HG03135 (cell line): ENCODE measurements at regions not wholly inside any gene's neighbourhood (a gene's known extent, or its start where the extent isn't known, plus 50 kb on each side); places are given as distances from the start of the nearest gene placed in this dataset.
"Not testable (repeated sequence)": the region's sequence is repeated elsewhere in the genome, so short reads cannot be mapped to it uniquely, and the experiment has no call there.

Experiments
- ATAC-seq: cut with Tn5 transposase; IDR thresholded peaks from one replicate; pipeline ENCODE4 v1.9.1; 2021; ENCODE audit warnings: mild to moderate bottlenecking, moderate library complexity; ENCODE audit not compliant: unreplicated experiment

DNA sequence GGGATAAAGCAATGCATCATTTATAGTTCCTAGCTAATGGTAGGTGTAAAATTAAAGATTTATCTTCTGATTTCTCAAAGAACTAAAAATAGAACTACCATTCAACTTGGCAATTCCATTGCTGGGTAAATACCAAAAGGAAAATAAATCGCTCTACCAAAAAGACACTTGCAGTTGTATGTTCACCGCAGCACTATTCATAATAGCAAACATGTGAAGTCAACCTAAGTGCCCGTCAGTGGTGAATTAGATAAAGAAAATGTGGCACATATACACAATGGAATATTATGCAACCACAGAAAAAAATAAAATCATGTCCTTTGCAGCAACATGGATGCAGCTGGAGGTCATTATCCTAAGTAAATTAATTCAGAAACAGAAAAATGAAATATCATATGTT, 192.8 kb upstream of the ADRA1D start:
- ATAC-seq, result no peak

DNA sequence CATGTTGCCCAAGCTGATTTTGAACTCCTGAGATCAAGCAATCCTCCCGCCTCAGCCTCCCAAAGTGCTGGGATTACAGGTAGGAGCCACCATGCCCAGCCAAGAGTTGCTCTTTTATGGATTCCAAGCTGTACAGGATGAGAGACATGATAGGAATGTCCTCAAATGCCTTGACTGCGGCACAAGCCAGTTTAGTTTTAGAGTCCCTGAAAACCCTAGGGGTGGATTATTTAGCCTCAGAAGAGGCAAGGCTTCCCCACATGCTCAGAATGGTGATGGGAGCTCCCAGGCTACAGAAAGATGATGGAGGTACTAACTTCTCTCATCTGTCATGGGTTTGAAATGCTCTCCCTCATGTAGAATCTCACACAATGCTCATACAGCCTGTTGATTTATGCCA, 192.1 kb upstream of the ADRA1D start:
- ATAC-seq, result no peak

DNA sequence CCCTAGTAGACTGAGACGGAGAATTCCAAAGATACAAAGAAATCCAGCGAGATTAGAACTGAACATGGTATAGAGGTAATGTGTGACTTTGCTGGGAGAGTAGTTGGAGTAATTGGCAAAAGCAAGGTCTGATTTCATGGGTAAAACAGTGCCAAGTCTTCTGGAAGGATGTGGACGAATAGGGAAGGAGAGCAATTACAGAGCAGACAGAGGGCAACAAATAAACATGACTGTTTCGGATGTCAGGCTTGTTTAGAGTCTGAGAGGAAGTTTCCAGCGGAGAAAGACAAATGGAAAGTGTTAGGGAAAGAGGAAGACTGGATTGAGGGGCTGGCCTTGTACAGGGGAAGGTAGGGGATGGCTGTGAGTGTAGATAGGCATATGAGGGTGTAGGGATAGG, 190.4 kb upstream of the ADRA1D start:
- no peak for ATAC-seq

DNA sequence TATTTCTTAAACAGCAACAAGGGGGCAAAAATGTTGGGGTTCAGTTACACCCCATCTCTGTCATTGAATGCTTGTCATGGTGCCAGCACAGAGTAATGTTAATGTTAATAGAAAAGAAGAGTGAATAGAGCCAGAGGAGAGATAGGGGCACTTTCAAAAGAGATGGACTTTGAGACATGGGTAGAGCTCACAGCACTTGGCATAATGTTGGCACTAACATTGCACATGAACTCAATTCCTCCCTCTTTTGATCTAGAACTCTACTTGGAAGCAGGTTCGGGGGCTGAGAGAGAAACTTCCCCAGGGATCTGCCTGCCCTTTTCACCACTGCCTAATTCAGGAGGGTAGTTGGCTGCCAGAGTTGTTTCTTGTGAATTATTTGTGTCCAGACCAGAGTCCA, 188.0 kb upstream of the ADRA1D start:
- ATAC-seq, result no peak

DNA sequence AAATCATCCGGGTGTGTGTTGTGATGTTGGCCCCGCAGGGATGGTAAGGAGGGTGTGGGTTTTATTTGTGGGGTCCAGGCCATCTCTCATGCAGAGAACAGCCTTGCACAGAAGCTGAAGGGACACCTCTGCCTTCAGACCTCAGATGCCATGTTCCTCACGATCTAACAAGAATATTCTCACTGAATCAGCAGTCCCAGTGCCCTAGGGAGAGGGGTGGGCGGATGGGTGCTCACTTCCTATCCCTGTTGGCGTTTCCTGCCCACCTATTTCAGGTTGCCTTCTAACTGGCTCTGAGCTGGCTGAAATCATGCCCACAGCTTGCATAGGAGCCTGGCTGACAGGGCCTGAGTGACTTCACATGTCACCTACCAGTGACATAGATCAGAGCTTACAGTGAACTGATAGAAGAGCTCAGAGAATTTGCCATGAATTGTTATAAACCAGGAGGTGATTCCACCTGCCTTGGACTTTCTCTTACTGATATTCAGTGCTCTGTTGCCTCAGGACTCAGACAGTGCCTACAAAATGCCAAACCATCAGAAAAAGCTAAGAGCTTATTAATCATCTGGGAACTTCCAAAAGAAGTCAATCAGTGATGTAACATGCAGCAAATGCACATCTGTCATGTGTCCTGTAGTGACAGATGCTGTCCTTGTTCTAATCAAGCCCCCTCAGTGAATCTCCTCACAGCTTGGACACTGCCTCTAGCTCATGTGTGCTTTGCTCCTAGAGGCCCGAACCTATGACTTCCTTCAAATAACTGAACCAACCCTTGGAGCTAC, 186.8 kb upstream of the ADRA1D start:
- ATAC-seq, result no peak

DNA sequence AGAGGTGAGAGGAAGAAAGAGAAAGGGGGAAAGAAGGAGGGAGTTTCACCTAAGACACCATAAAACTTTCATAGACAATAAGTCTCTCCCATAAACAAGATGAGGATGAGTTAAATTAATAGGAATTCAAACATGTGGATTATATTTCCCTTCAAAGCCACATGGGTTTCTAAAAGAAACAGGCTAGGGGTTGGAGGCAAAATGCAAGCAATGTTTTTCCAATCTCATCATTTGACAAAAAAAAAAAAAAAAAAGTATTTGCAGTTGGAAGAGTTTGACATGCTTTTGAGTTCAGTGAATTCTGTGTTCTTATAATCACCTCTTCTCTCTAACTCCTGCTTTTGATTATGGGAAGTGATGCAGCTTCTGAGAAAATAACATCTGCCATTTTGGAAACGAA, 186.1 kb upstream of the ADRA1D start:
- no peak for ATAC-seq

DNA sequence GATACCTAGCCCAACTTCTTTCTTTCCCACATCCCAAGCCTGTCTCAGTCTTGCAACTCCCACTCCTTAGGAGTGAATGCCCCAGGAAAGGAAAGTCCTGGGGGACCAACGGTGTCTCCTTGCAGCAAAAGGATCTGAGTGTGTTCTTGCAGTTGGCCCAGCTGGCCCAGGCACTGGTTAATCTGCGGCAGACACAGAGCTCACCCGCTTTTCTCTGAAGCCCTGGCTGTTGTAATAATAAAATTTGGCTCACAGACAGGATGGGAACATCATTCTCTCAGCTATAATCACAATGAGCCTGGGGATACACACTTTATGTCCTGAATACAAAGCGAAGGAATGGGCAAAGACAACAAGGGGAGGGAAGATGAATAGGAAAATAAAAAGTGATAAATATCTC, 185.6 kb upstream of the ADRA1D start:
- ATAC-seq, result no peak

DNA sequence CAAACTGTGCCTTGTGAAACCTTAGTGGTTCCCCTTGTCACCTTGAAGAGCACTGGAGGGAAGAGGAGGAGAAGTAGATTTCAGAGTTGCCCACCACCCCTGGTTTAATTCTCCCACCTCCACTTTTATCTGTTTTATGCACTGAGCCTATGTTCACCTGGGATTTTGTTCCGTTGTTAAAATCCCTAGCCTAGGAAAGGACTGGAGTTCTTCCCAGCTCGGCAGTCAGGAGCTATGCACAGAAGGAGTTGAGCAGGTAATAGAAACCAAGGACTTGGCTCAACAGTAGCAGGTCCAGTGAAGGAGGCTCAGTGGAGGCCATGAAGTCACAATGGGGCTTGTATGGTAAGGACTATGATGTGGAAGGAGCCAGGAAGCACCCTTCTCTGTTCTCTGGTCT, 182.4 kb upstream of the ADRA1D start:
- ATAC-seq, result no peak

DNA sequence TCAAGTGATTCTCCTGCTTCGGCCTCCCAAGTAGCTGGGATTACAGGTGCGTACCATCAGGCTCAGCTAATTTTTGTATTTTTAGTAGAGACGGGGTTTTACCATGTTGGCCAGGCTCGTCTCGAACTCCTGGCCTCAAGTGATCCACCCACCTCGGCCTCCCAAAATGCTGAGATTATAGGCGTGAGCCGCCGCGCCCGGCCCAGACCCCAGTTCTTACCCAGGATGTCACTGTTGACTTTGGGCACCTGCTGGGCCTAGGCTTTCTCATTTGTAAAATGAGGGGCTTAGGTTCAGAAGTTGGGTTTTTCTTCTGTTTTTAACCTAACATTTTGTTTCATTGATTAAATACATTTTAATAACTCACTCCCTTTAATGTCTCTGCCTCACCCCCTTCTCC, 181.7 kb upstream of the ADRA1D start:
- not testable (repeated sequence) for ATAC-seq

DNA sequence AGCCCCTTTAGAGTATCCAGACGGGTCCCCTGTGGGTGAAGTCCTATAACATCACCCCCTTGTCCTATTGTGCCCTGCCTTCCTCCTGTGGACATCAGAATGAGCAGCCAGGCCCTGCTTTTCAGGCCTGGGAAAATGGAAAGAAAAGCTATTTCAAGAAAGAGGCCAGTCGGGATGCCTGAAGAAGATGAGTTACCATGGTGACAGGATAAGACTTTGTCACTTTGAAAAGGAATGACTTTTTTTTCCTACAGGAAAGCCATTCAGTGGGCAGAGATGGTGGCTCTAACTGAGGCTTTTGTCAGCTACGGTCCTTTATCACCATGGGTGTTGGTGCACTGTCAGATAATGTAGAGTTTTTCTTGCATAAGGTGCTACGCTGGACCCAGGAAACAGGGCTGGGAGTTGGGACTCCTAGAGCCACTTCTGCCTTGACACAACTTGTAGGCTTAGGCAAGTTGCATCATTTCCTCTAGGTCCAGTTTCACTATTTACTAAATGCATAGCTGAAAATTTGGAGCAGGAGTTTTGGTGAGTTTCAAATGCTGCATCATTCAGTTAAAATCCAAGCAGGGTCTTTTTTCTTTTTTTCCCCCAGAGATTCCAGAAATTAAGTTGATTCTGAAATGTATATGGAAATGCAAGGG, 179.0 kb upstream of the ADRA1D start:
- ATAC-seq, result no peak

DNA sequence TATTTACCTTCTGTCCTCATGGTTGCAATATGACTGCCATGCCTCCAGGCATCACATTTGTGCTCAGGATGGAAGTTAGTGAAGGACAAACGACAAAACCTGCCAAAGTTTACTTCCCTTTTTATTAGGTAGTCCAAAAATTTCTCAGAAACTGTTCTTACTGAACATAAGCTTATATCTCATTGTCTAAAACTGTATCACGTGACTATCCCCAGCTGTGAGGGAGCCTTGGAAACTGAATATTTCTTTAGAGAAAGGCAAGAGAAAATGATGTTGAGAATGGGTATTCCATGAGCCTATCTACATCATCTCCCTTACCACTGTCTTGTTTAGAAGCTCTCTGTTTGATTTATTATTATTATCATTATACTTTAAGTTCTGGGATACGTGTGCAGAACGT, 169.1 kb upstream of the ADRA1D start:
- no peak for ATAC-seq

DNA sequence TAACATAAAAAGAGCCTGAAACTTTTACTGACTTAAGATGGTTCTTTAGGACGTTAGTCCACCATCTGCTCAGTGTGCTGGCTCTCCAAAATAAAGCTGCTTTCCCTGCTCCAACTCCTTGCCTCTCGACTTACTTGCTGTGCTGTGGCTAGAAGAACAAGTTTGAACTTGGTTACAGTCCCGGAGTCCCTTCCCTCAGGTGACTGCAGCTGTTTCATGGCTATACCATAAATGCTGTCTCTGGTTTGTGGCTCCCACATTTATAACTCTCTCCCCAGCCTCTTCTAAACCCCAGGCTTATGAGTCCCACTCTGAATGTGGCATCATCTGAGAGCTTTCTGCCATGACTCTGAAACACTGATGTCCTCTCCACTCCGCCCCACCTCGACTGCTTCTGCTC, 166.2 kb upstream of the ADRA1D start:
- ATAC-seq, result no peak

DNA sequence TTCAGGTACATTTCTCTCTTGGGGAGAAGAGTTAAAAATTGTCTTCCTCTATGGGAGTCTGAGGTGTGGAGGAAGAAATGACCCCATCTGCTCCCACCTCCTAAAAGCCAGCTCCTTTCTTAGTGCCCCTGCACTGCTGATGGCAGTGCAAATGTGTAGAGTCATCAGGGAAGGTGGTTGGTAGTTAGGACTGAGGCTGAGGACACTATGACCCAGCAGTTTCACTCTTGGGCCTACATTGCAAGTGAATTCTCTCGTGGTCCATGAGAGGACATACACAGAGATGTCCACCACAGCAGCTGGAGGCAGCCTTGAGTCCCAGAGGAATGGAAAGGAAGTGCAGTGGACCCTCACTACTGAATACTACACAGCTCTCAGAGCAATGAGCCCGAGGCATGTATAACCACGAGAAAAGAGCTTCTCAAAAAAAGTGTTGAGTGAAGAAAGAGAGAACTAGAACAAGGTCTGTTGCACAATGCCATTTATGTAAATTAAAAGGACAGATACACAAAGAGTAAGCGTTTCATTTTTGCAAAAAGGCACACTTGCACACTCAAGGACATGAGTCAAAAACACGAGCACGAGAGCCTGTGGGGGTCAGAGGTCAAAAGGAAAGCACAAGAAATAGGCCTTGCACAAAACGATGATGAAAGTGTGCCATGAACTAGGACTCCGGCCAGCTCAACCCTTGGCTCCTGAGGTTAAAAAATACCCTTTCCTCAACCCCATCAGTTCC, 164.4 kb upstream of the ADRA1D start:
- ATAC-seq, result no peak

DNA sequence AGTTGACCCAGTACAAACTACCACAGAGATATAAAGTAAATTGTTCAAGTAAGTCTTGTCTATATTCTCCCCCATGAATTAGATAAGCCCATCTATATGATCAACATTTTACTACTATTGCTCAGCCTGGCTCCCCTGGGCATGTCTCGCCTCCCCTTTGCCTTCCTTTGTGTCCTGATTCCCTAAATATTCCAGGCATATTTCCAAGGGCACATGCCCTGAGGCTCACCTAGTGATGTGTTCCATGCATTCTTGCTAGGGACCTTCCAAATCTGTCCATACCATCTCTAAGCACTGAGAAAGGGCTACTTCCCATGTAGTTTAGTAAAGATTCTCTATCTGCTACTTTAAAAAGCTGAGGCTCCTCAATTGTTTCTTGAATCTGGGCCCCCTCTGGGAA, 163.1 kb upstream of the ADRA1D start:
- no peak for ATAC-seq

DNA sequence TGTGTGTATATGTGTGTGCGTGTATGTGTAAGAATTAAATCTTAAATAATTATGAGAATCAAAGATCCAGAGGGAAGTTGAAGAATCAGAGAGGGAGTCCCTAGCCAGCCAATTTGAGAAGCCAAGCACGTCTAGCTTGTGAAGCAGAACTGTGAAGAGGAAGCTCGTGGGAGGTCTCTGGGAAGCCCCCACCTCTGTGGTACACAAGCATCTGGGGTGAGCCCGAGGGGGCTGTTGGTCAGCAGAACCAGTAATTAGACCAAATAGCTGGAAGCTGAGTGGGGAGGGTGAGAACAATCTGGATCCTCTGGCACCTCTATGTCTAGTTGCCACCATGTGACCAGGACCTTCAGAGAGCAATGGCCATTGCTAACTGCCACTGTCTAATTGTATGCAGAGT, 162.7 kb upstream of the ADRA1D start:
- no peak for ATAC-seq

DNA sequence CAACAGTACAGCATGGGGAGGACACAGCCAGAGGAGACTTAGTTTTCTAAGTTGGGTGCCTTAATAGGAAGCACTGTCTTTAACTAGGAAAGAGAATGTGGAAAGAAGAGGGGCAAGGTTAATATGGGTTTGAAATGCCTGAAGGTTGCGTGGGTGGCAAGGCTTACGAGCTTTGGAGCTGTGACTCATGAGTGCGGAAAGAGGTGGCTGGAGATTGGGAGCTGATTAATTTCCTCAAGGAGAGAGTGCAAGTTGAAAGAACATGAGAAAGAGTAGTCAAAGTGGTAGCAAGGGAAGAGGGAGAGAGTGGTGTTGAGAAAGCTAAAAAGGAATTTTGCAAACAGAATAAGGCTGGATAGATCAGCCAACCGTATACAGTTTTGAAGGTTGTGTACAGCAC, 157.5 kb upstream of the ADRA1D start:
- ATAC-seq, result no peak

DNA sequence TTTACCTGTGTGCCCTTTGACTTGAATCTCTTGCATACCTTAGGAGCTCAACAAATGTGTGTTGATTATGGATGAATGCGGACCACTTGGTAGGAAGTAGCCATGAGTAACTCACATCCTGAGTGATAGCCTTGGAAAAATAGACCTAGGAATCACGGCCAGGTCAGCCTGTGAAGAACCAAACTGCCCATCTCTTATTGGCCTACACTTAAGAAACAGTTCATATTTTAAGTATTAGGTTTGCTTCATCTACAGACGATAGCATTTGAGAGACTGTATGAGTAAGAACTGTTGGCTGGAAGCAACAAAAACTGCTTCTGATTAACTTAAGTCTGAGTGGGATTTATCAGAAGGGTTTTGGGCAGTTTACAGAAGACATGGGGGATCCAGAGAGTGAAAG, 152.5 kb upstream of the ADRA1D start:
- ATAC-seq, result no peak

DNA sequence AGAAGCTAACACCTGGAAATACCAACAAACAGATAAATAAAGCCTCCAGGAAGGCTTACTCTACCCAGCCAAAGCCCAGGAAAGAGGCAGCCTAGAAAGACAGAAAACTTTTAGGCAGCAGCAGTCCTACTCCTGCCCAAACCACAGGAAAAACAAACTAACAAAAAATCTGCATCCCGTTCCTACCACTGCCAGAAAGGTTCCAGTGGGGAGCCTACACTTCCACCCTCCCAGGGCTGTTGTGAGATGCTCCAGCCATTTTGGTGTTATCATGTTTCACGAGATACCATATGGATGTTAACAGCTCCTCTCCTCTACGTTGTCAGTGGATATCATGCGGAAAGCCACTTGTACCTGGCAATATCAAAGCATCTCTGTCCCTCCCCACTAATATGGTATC, 135.9 kb upstream of the ADRA1D start:
- ATAC-seq, result no peak

DNA sequence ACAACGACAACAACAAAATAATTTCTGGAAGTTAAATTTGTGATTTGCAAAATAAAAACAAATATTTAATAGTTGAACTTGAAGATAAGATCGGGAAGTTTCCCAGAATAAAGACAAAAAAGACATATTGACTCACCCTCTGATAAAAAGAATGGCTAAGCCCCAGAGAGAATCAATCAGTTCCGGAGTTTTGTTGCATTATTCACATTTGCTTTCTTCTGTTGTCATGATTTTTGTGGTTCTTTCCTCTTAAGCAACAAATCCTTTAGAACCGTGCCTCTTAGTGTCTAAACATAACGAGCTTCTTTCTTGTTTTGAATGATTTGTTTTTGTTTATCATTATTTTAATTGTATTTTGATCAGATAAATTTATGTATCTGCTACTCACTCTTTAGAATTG, 134.9 kb upstream of the ADRA1D start:
- ATAC-seq, result no peak

DNA sequence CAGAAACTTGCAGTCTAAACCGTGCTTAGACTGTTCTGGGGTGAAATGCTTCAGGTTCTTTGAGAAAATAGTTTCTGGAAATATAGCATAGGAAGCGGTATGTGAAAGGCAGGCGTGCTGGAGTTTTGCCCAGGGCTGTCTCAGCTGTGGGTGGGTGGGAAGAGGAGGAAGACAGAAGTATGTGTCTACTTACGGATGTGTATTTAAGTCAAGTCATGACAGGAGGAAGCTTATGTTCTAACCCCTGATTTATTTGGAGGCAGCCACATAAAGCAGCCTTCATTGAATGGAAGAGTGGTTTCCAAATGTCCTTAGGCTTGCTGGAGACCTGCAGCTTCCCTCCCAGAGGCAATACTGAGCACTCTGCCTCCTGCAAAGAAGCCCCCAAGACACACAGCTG, 126.8 kb upstream of the ADRA1D start:
- no peak for ATAC-seq

DNA sequence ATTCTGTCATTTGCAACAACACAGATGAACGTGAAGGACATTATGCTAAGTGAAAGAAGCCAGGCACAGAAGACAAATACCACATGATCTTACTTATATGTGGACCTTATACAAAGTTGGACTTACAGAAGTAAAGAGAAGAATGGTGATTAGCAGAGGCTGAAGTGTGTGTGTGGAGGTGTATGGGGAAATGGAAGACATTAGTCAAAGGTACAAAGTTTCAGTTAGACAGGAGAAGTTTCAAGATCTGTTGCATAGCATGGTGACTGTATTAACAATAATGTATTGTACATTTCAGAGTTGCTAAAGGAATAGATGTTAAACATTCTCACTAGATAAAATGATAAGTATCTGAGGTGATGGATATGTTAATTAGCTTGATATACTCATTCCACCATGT, 124.4 kb upstream of the ADRA1D start:
- ATAC-seq, result no peak

DNA sequence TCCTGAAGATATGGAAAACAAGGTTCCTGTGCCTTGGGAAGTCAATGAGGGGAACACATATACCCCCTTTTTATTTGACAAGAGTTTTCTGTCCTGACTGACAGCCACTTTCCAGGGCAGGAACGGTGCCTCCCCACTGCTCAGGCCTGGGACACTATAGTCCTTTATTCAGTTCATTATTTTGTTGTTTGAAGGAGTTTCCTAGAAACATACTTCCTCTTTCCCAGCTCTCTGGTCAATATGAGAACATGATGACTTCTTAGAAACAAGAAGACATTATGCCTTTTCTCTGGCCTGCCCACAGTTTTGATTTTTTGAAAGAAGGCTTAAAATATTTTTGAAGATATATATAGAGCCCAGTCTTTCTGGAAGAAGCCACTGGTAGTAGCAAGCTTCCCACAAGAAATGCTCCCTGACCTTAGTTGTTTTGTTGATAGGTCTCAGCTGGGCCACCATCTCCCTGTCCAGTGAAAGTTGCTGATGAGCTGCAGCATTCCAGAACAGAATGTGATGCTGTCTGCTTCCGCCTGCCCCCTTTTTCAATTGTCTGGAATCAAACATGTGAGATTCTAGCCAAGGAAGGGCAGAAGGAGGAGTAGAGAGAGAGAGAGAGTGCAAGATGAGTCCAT, 122.7 kb upstream of the ADRA1D start:
- ATAC-seq, result no peak
